Hepatocyte (in vitro differentiated cells): ENCODE measurements at regions not wholly inside any gene's neighbourhood (a gene's known extent, or its start where the extent isn't known, plus 50 kb on each side); places are given as distances from the start of the nearest gene placed in this dataset.

Source experiments
- DNase-seq: peaks from one replicate; pipeline ENCODE4 v3.0.0-alpha.2; 2016; ENCODE audit warnings: low spot score
- H2AFZ ChIP-seq: fragments of 200-600 bp; sonication (generic); 2 replicates; pipeline ENCODE4 v1.6.0; 2016; ENCODE audit warnings: antibody characterized with exemption, mild to moderate bottlenecking
- H3K27ac ChIP-seq: fragments of 200-600 bp; sonication (generic); 2 replicates; pipeline ENCODE4 v1.5.1; 2016; ENCODE audit warnings: mild to moderate bottlenecking
- H3K27me3 ChIP-seq: fragments of 200-600 bp; sonication (generic); 2 replicates; pipeline ENCODE4 v1.6.1; 2016
- H3K36me3 ChIP-seq: fragments of 200-600 bp; sonication (generic); replicated peaks from 2 replicates; pipeline ENCODE4 v1.5.1; 2016; ENCODE audit warnings: low read depth; ENCODE audit not compliant: insufficient read depth
- H3K4me1 ChIP-seq: fragments of 200-600 bp; sonication (generic); 2 replicates; pipeline ENCODE4 v1.5.1; 2016; ENCODE audit warnings: mild to moderate bottlenecking, moderate library complexity; ENCODE audit not compliant: insufficient read depth
- H3K4me2 ChIP-seq: fragments of 200-600 bp; sonication (generic); 2 replicates; pipeline ENCODE4 v1.6.0; 2016
- H3K4me3 ChIP-seq: fragments of 200-600 bp; sonication (generic); 2 replicates; pipeline ENCODE4 v1.5.1; 2016; ENCODE audit warnings: mild to moderate bottlenecking
- H3K79me2 ChIP-seq: fragments of 200-600 bp; sonication (generic); 2 replicates; pipeline ENCODE4 v1.6.0; 2017; ENCODE audit warnings: mild to moderate bottlenecking
- H3K9me2 ChIP-seq: fragments of 200-600 bp; sonication (generic); replicated peaks from 2 replicates; pipeline ENCODE4 v1.6.0; 2017; ENCODE audit warnings: mild to moderate bottlenecking; ENCODE audit not compliant: insufficient read depth
- H3K9me3 ChIP-seq: fragments of 200-600 bp; sonication (generic); 2 replicates; pipeline ENCODE4 v1.5.1; 2016; ENCODE audit warnings: low read depth, mild to moderate bottlenecking
- H4K20me1 ChIP-seq: fragments of 200-600 bp; sonication (generic); 2 replicates; pipeline ENCODE4 v1.6.0; 2016; ENCODE audit warnings: mild to moderate bottlenecking; ENCODE audit not compliant: insufficient read depth, poor library complexity, severe bottlenecking
- CTCF ChIP-seq: fragments of 200-600 bp; sonication (generic); IDR thresholded peaks from 2 replicates; pipeline ENCODE4 v1.5.1; 2016; ENCODE audit warnings: antibody characterized with exemption, mild to moderate bottlenecking; ENCODE audit not compliant: poor library complexity
- EZH2 ChIP-seq: fragments of 200-600 bp; sonication (generic); IDR thresholded peaks from 2 replicates; pipeline ENCODE4 v1.6.1; 2016; ENCODE audit warnings: antibody characterized with exemption, mild to moderate bottlenecking, borderline replicate concordance
- EZH2phosphoT487 ChIP-seq: fragments of 200-600 bp; sonication (generic); IDR thresholded peaks from one replicate; pipeline ENCODE4 v1.6.1; 2018; ENCODE audit warnings: antibody characterized with exemption, mild to moderate bottlenecking, low read depth, moderate library complexity; ENCODE audit not compliant: unreplicated experiment, severe bottlenecking
- WGBS: methylation state at CpG from one replicate; pipeline ENCODE4 v1.1.6; 2016; ENCODE audit warnings: low lambda C conversion rate; ENCODE audit errors: missing lambda C conversion rate; 5-methylcytosine and 5-hydroxymethylcytosine counted together

DNA sequence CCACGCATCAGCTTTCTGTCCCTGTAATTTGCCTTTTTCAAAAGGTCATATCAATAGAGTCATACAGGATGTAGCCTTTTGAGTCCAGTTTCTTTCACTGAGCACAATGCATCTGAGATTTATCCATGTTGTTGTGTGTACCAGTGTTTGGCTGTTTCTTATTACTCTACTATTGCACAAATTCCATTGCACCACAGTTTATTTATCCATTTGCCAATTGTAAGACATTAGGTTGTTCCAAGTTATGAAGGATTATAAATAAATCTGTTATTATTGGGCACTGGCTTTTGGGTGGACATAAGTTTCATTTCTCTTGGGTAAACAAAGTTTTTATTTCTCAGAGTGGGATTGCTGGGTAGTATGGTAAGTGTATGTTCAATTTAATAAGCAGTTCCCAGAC is 68.3 kb upstream of the TBPL2 start:
- H3K79me2 ChIP-seq = no peaks in the 10 kb centered on the region
- H3K9me3 ChIP-seq = no peaks in the 10 kb centered on the region
- H2AFZ ChIP-seq = no peak overlapping the region
- 91% methylated on average over 1 of the region's 1 CpG for WGBS
- H4K20me1 ChIP-seq = no peaks in the 10 kb centered on the region
- H3K9me2 ChIP-seq = no peaks in the 10 kb centered on the region
- no peaks in the 10 kb centered on the region for H3K4me1 ChIP-seq
- H3K36me3 ChIP-seq = no peaks in the 10 kb centered on the region
- no peak for TF ChIP-seq EZH2phosphoT487
- no peak for TF ChIP-seq CTCF
- TF ChIP-seq EZH2 = no peak
- no peaks in the 10 kb centered on the region for H3K27me3 ChIP-seq
- no peak overlapping the region for H3K4me2 ChIP-seq
- no peak overlapping the region for H3K27ac ChIP-seq
- H3K4me3 ChIP-seq = no peak overlapping the region
- DNase-seq = no peak

DNA sequence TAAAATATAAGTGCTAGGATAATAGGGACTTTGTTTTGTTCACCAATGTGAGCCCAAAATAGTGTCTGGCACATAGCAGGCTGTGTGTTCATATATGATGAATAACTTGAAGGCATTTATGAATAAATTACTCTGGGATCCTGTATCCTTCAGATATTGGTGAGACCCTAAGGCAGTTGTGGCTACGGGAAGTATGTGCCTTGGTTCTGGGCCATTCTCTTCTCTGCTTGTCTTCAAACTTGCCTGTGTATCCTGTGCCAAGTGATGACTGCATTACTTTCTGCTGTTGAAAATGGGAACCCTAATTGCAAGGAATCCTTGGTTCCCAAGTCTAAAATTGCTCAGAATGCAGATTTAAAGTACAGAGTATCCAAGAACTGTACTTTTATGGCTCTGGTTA is 67.6 kb upstream of the KTN1 start:
- Histone ChIP-seq H3K4me1 (no peaks in the 10 kb centered on the region), H3K79me2 (no peaks in the 10 kb centered on the region), H3K4me3 (no peak overlapping the region), H3K9me2 (no peaks in the 10 kb centered on the region), H3K27me3 (no peaks in the 10 kb centered on the region), H2AFZ (no peak overlapping the region), H4K20me1 (no peaks in the 10 kb centered on the region), H3K27ac (no peak overlapping the region), H3K36me3 (no peaks in the 10 kb centered on the region), H3K9me3 (no peaks in the 10 kb centered on the region), H3K4me2 (no peak overlapping the region)
- no peak for DNase-seq
- 76% methylated on average over 1 of the region's 1 CpG for WGBS
- TF ChIP-seq EZH2 (no peak), CTCF (no peak), EZH2phosphoT487 (no peak)

DNA sequence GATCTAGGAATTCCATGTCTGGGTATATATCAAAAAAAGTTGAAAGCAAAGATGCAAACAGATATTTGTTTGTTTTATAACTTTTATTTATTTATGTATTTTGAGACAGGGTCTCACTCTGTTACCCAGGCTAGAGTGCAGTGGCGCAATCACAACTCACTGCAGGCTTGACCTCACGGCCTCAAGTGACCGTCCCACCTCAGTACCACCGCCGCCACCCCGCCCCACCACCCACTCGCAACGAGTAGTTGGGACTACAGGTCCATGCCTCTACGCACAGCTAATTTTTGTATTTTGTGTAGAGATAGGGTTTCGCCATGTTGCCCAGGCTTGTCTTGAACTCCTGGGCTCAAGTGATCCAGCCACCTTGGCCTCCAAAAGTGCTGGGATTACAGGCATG is 66.5 kb upstream of the KTN1 start:
- no peaks in the 10 kb centered on the region for H4K20me1 ChIP-seq
- no peak for DNase-seq
- no peaks in the 10 kb centered on the region for H3K36me3 ChIP-seq
- no peak overlapping the region for H2AFZ ChIP-seq
- no peaks in the 10 kb centered on the region for H3K79me2 ChIP-seq
- H3K27me3 ChIP-seq = no peaks in the 10 kb centered on the region
- no peaks in the 10 kb centered on the region for H3K4me1 ChIP-seq
- H3K4me3 ChIP-seq = no peak overlapping the region
- no peak overlapping the region for H3K4me2 ChIP-seq
- no peaks in the 10 kb centered on the region for H3K9me2 ChIP-seq
- H3K9me3 ChIP-seq = no peaks in the 10 kb centered on the region
- TF ChIP-seq EZH2phosphoT487 = no peak
- no peak for TF ChIP-seq EZH2
- no peak for TF ChIP-seq CTCF
- WGBS = 97% methylated on average over 10 of the region's 10 CpGs
- no peak overlapping the region for H3K27ac ChIP-seq

DNA sequence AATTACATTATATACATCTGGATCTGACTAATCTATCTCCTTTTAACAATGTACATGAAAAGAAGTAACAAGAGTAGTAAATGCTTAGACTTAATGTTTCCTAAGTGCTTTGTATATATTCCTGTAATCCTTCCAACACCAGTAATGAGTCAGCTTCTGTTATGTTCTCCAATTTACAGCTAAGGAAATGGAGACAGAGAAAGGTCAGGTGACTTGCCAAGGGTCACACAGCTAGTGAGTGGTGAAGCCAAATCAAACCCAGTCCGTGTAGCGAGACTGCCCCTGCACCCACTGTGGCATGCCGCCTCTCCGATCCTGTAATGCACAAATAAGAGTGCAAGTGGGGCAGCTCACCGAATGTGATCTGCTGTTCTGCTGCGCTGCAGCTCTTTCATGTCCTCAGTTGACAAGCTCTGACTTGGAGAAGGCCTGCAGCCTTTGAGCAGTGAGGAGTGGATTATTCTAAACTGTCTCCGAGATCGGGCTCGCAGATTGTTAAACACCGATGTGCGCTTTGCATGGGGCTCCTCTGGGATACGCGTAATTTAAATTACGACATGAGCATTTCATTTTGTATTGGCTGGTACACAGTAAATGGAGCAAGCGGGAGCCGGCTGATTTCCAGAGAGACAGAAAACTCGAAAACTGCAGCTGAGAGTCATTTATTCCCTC is 65.1 kb upstream of the KTN1 start:
- Histone ChIP-seq H3K36me3 (no peaks in the 10 kb centered on the region), H3K27ac (no peak overlapping the region), H3K27me3 (no peaks in the 10 kb centered on the region), H3K79me2 (no peaks in the 10 kb centered on the region), H3K4me3 (no peak overlapping the region), H4K20me1 (no peaks in the 10 kb centered on the region), H3K9me2 (no peaks in the 10 kb centered on the region), H3K9me3 (no peaks in the 10 kb centered on the region), H2AFZ (no peak overlapping the region), H3K4me2 (peak overlapping the region; percentile 42), H3K4me1 (no peaks in the 10 kb centered on the region)
- DNase-seq = no peak
- TF ChIP-seq EZH2 (no peak), EZH2phosphoT487 (no peak), CTCF (no peak)
- 66% methylated on average over 17 of the region's 17 CpGs for WGBS
